ENCODE measurements at regions not wholly inside any gene's neighbourhood (a gene's known extent, or its start where the extent isn't known, plus 50 kb on each side); places are given as distances from the start of the nearest gene placed in this dataset.
"Not testable (repeated sequence)": the region's sequence is repeated elsewhere in the genome, so short reads cannot be mapped to it uniquely, and the experiment has no call there.

DNA sequence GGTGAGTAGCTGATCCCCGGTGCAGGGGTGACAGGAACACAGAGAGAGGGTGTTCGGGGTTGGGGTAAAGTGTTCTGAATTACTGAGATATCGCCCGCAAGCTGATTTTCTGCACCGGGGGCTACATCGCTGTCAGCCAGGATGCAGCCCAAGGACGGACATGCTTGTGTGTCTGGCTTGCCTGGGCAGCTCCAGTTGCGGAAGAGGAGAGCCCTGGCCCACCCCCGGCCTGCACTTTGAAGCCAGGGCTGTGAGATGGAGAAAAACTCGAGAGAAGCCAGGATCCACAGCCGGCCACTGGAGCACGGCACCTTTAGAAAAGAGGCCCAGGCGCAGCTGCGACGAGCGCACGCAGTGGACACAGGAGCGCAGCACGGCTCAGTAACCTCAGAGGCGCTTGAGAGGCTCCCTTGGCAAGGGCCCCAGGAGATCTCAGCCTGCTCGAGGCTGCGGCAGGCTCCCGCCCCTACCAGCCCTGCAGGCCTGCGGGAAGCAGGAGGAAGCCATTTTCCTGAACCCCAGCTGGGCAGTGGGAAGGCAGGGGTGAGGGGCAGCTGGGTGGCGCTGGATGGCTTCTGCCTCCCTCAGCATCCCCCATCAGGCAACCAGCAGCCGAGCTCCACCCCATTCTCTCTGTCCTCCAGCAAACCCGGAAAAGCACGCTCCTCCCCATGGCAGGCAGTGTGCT, 59.2 kb downstream of the C9orf50 start:
- peak; percentile 82 for DNase-seq (ENCODE audit: low spot score)

GRCh38 chr9:129560881-129561306, 60.0 kb downstream of the C9orf50 start:
- DNase-seq (ENCODE audit: low spot score): no peak

- DNase-seq (ENCODE audit: low spot score): no peak
Observed at GRCh38 chr9:129559506-129559881, 61.4 kb downstream of the C9orf50 start.

DNA sequence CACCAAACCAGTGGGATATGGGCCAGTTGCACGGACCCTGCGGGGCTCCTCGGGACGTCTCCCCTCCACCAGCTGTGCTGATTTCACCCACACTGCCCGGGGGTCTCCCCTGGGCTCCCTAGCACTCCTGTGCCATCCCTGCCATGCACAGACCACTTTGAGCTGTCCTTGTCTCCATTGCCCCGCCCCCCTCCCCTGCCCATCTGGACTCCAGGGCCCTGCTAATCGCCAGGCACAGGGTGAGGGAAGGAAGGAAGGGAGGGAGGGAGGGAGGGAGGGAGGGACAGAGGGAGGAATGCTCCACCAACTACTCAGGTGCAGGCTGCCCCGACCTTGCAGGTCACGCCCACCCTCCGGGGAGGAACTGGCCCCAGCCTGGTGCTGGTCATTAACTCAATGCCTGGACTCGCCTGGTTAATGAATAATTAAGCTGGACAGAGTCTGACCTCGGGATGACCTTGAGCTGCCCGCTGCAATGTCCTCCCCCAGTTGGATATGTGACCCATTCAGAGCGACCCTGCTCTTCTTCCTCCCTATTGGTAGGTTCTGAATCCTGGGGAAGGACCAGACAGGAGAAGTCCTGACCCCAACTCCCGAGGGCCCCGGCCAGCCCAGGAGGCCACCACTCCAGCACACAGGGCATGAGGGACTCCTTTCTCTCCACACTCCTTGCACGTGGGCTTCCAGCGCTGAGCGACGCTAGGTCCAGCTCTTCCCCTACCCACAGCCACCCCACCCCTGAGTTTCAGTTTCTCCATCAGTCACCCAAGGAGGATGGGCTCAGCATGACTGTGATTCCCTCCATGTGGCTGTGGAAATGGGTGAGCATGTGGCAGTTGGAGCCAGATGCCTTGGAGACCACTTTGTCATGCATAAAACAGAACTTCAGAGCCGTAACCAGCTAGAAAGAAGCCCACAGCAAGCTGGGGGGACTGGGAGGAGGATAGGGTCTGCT, 62.1 kb downstream of the C9orf50 start:
- DNase-seq (ENCODE audit: low spot score): no peak

- DNase-seq (ENCODE audit: low spot score): no peak
Observed at GRCh38 chr9:129558063-129558550, 62.8 kb downstream of the C9orf50 start.

DNA sequence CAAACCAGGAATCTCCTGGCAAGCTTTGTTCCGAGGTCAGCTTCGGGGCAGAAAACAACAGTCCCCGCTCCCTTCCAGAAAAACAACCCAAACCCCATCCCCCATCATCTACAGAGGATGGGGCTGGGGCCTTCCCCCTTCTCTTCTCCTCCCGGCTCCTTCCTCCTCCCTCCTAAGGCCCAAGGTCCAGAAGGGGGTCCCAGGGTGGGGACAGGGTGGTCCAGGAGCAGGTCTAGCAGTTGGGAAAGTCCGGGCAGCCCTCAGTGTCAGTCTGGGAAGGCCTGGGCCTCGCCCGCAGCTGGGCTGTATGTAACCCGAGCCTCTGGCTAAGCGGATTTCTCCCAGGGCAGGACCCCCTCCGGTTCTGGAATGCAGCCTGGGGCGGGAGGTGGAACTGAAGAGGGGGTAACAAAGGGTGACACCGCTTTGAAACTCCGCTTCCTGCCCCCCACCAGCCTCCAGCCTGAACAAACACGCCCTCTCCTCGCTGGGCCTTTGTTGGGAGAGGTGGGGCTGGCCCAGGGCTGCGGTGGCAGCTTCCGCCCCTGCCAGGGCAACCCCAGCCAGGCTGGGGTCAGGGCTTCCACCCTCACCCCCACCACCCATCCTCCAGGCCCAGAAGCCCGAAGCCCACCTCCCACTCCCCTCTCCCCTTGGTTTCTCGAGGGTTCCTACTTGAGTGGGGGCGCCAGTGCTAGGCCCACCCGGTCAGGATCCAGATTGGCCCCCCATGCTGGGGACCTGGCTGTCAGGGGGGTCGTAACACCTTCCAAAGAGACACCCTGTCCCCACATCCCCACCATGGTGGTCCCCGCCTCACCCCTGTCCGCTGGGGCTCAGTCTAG, 63.5 kb downstream of the C9orf50 start:
- DNase-seq (ENCODE audit: low spot score): peak; percentile 84

DNA sequence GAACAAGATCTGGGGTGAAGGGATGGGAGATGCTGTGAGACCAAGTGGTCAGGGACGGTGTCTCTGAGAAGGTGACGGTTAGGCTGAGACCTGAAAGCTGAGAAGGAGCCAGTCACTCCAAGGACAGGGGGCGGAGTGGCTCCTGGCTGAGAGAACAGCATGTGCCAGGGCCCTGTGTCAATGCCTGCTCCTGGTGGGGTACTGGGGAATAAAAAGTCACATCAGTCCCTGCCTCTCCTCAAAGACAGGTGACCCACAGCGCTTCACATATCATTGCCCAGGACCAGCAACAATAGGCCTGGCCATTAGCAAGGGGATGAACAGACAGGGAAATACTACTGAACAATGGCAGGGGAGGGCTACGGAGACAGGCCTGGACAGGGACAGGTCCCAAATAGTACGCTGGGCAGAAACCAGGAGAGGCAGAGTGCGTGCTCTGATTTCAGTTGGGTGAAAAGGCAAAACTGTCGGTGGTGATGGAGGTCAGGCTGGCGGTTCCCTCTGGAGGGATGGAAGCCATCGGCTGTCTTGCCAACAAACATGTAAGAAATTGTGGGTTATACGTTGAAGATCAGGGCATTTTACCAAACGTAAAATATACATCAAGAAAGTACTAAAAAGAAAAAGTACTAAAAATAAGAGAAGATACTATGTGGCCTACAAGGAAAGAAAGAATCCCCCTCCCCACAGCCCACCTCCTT, 64.3 kb downstream of the C9orf50 start:
- DNase-seq (ENCODE audit: low spot score): no peak

- DNase-seq (ENCODE audit: low spot score): peak; percentile 84
Observed at GRCh38 chr9:129555512-129556215, 65.2 kb downstream of the C9orf50 start.

- DNase-seq (ENCODE audit: low spot score): no peak
Observed at GRCh38 chr9:129554649-129555048, 66.3 kb downstream of the C9orf50 start.

- no peak for DNase-seq (ENCODE audit: low spot score)
Observed at GRCh38 chr9:129553277-129553676, 67.6 kb downstream of the C9orf50 start.

- no peak for DNase-seq (ENCODE audit: low spot score)
Observed at GRCh38 chr9:129552064-129552463, 68.8 kb downstream of the C9orf50 start.

DNA sequence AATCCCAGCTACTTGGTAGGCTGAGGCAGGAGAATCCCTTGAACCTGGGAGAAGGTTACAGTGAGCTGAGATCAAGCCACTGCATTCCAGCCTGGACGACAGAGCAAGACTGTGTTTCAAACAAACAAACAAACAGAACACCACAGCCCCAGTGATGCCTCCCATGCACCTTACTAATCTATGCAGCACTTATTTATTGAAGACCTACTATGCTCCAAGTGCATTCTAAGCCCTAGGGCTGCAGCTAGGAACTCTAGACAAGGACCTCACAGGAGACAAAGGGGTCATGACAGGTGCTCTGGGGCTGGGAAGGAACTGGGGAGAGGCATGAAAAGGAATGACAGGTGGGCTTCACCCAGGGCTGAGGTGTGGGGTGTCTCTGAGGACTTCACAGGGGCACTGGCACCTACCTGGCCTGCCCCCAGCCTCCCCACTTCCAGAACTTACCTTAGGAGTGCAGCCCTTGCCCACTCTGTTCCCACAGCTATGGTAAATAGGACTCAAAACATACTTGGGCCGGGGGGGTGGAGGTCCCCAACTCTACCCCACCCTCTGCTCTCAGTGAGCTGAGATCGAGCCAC, 69.4 kb downstream of the C9orf50 start:
- DNase-seq (ENCODE audit: low spot score): no peak

DNA sequence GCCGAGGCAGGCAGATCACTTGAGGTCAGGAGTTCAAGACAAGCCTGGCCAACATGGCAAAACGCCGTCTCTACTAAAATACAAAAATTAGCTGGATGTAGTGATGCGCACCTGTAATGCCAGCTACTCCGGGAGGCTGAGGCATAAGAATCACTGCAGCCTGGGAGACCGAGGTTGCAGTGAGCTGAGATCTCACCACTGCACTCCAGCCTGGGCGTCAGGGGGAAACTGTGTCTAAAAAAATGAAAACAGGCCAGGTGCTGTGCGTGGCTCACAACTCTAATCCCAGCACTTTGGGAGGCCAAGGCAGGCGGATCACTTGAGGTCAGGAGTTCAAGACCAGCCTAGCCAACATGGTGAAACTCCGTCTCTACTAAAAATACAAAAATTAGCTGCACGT, 69.9 kb downstream of the C9orf50 start:
- DNase-seq (ENCODE audit: low spot score): not testable (repeated sequence)

GRCh38 chr9:129550199-129550839, 70.6 kb downstream of the C9orf50 start:
- DNase-seq (ENCODE audit: low spot score): peak; percentile 86

- DNase-seq (ENCODE audit: low spot score): peak; percentile 62
Observed at GRCh38 chr9:129549684-129550083, 71.2 kb downstream of the C9orf50 start.

DNA sequence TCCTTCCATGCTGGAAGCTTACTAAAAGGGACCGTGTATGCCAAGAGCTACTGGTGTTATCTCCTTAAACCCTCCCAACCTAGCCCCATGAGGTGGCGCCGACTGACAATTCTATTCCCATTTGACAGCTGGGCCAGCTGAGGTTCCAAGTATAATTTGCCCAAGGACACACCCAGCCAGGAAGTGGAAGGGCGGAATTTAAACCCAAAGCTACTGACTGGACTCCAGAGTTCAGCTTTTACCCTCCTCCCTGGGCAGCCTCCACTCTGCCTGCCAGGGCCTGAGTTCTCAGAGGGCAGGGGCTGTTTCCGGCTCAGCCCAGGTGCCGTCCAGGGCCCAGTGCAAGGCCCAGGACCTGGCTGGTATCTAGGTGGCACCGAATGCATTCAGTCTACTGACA, 71.8 kb downstream of the C9orf50 start:
- no peak for DNase-seq (ENCODE audit: low spot score)

DNA sequence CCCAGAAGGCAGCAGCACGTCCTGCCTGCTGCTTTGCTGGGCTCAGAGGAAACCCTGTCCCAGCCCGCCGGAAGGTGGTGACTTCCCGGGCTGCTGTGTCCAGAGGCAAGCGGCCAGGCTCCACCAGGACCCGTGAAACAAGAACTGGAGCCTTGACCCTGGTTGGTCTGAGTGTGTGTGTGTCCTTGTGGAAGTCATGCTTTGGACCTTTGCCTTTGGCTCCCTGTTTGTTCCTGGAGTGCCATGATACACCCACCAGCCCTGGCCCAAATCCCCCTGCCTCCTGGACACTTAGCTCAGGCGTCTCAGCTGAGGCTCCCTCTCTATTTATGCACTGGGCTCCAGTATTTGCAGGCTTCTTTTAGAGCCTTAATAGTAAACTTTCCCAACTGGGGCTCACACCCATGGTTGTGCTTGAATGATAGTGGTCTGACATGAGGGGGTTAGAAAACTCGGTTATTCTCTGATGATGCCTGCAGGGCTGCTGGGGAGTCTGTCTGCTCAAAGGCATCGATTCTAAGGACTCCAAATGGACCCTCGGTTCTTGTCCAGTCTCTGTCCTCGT, 72.2 kb downstream of the C9orf50 start:
- no peak for DNase-seq (ENCODE audit: low spot score)

GRCh38 chr9:129547869-129548570, 72.9 kb downstream of the C9orf50 start:
- DNase-seq (ENCODE audit: low spot score): no peak

- no peak for DNase-seq (ENCODE audit: low spot score)
Observed at GRCh38 chr9:129547063-129547462, 73.8 kb downstream of the C9orf50 start.
